Breast epithelium (tissue), 4 donors: ENCODE measurements at regions not wholly inside any gene's neighbourhood (a gene's known extent, or its start where the extent isn't known, plus 50 kb on each side); places are given as distances from the start of the nearest gene placed in this dataset.

Source experiments
- DNase-seq, 2 donors: peaks; one replicate each; pipeline ENCODE4 v3.0.0-alpha.2; 2019; ENCODE audit warnings: low spot score in 2 of 2
- H3K27ac ChIP-seq, 2 donors: fragments of 200-600 bp; sonication (generic) in 1 of 2; one replicate each; pipeline ENCODE4 v1.5.1; 2016 to 2019; ENCODE audit warnings: mild to moderate bottlenecking in 1 of 2
- H3K27me3 ChIP-seq, 2 donors: fragments of 200-600 bp; sonication (generic) in 1 of 2; one replicate each; pipeline versions ENCODE4 v1.5.1 to v1.6.0; 2017 to 2019; ENCODE audit warnings: control low read depth in 1 of 2, mild to moderate bottlenecking in 1 of 2
- H3K36me3 ChIP-seq: fragments of 200-600 bp; one replicate; pipeline ENCODE4 v1.5.1; 2019
- H3K4me1 ChIP-seq, 2 donors: fragments of 200-600 bp; sonication (generic); one replicate each; pipeline ENCODE4 v1.5.1; 2016 to 2019; ENCODE audit warnings: control low read depth in 1 of 2
- H3K4me3 ChIP-seq, 3 donors: fragments of 200-600 bp; sonication (generic); 1 replicate in 2 of 3; 2 replicates in 1 of 3; pipeline ENCODE4 v1.5.1; 2016 to 2019; ENCODE audit warnings: mild to moderate bottlenecking in 3 of 3, moderate library complexity in 2 of 3
- H3K9me3 ChIP-seq, 2 donors: fragments of 200-600 bp; sonication (generic) in 1 of 2; one replicate each; pipeline ENCODE4 v1.5.1; 2016 to 2019; ENCODE audit warnings: control low read depth in 1 of 2
- POLR2A ChIP-seq: fragments of 450-650 bp; IDR thresholded peaks from one replicate; pipeline ENCODE4 v1.6.1; 2016; ENCODE audit warnings: antibody characterized with exemption, mild to moderate bottlenecking, moderate library complexity
- POLR2AphosphoS5 ChIP-seq, 3 donors: sonication (generic); formaldehyde crosslinking; IDR thresholded peaks; one replicate each; pipeline ENCODE4 v1.6.1; 2017; ENCODE audit warnings: antibody characterized with exemption in 3 of 3
- intact Hi-C: fragments of 100-400 bp; cut with DNase I; formaldehyde crosslinking; loops from one replicate; pipeline ENCODE4 v1.15.1; 2023; ENCODE audit warnings: low total_unique reads
- TF ChIP-seq, protein P1 (sequence below), 3 donors: fragments of 450-650 bp; IDR thresholded peaks; one replicate each; pipeline ENCODE4 v1.5.1; 2016 to 2017; ENCODE audit warnings: antibody characterized with exemption in 3 of 3, mild to moderate bottlenecking in 3 of 3, moderate library complexity in 3 of 3

DNA sequence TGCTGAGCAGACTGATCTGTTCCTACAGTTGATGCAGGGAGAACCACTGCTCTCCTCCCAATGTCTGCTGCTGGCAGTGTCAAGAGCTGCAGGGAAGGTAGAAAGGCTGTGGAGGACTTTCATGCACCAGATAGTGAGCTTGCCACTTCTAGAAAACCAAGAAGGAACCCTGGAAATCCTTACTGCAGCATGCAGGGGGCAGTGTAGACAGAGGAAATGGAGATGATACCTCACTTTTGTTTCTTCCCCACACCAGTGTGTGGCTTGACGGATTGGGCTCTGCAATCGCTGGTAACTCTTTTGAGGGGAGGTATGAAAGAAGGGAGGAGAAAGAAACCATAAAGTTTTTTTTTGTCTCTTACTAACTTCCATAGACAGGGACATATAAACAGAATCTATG lies 480.7 kb downstream of the DMAC1 start:
- Histone ChIP-seq H3K36me3 (no peaks in the 10 kb centered on the region), H3K4me1 (no peaks in the 10 kb centered on the region), H3K27ac (no peak overlapping the region), H3K27me3 (peaks cover 0 to 6% of the 10 kb centered on the region in 2 donors), H3K9me3 (peaks cover 2 to 5% of the 10 kb centered on the region in 2 donors), H3K4me3 (no peak overlapping the region)
- no peak for DNase-seq
- intact Hi-C loops: no loop called here
- TF ChIP-seq POLR2A (no peak), POLR2AphosphoS5 (IDR thresholded peaks at IDR 0.05) (no peak)
- TF ChIP-seq, protein P1, sequence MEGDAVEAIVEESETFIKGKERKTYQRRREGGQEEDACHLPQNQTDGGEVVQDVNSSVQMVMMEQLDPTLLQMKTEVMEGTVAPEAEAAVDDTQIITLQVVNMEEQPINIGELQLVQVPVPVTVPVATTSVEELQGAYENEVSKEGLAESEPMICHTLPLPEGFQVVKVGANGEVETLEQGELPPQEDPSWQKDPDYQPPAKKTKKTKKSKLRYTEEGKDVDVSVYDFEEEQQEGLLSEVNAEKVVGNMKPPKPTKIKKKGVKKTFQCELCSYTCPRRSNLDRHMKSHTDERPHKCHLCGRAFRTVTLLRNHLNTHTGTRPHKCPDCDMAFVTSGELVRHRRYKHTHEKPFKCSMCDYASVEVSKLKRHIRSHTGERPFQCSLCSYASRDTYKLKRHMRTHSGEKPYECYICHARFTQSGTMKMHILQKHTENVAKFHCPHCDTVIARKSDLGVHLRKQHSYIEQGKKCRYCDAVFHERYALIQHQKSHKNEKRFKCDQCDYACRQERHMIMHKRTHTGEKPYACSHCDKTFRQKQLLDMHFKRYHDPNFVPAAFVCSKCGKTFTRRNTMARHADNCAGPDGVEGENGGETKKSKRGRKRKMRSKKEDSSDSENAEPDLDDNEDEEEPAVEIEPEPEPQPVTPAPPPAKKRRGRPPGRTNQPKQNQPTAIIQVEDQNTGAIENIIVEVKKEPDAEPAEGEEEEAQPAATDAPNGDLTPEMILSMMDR (IDR thresholded peaks at IDR 0.05): no peak

DNA sequence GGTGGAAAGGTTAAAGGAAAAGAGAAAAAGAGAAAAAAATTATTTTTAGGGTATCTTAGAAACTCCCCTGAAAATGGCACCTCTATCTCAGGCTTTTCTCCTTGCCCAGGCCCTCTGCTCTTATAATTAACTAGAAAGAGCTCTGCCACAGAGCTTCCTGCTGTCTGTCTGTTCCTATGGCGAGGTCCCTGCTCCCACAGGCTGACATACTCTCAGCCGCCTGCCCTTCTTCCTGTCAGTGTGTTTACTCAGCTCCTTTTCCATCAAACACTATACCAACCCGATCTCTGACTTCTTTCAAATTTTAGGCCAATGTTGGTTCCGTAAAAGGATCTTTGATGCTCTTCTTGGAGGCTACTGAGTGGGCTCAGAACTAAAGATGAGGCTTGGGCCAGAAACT lies 482.6 kb downstream of the DMAC1 start:
- Histone ChIP-seq H3K27me3 (peaks cover 0 to 6% of the 10 kb centered on the region in 2 donors), H3K4me3 (no peak overlapping the region), H3K27ac (no peak overlapping the region), H3K36me3 (no peaks in the 10 kb centered on the region), H3K9me3 (peaks cover 16 to 22% of the 10 kb centered on the region in 2 donors), H3K4me1 (no peaks in the 10 kb centered on the region)
- no peak for DNase-seq
- intact Hi-C loops: no loop called here
- TF ChIP-seq, protein P1 (IDR thresholded peaks at IDR 0.05): no peak
- no peak for TF ChIP-seq POLR2AphosphoS5 (IDR thresholded peaks at IDR 0.05)
- TF ChIP-seq POLR2A: no peak

DNA sequence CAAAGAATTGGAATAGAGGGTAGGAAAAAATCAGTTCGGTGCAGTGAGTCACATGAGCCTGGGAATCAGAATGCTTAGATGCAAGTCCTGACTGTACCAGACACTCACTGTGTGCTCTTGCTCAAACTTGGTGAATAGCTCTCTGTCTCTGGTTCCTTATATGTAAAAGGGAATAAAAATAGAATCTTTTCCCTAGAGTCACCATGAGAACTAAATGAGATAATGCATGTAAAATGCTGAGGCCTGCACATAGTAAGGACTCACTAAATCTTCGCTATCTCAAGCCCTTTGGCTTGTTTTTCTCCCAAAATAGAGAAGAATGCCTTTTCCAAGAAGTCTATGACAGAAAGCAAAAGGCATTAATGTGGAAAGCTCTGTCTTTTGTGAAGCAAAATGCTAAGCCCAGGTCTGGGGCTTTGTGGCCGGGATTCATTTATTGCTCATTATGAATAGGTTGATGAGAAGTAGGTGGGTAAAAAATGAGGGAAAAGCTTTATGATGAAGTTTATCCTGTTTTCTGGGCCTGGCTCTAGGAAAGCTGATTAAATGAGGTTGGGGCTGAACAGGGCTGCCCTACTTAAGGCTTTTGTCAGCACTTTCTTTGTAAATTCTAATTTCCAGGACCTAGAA lies 483.3 kb downstream of the DMAC1 start:
- no peaks in the 10 kb centered on the region for H3K4me1 ChIP-seq
- peaks cover 16 to 25% of the 10 kb centered on the region in 2 donors for H3K9me3 ChIP-seq
- no peaks in the 10 kb centered on the region for H3K36me3 ChIP-seq
- no peak overlapping the region for H3K4me3 ChIP-seq
- TF ChIP-seq, protein P1 (IDR thresholded peaks at IDR 0.05): no peak
- no peak for TF ChIP-seq POLR2AphosphoS5 (IDR thresholded peaks at IDR 0.05)
- TF ChIP-seq POLR2A: no peak
- DNase-seq: no peak
- no peak overlapping the region for H3K27ac ChIP-seq
- peaks cover 0 to 6% of the 10 kb centered on the region in 2 donors for H3K27me3 ChIP-seq
- intact Hi-C loops: no loop called here

DNA sequence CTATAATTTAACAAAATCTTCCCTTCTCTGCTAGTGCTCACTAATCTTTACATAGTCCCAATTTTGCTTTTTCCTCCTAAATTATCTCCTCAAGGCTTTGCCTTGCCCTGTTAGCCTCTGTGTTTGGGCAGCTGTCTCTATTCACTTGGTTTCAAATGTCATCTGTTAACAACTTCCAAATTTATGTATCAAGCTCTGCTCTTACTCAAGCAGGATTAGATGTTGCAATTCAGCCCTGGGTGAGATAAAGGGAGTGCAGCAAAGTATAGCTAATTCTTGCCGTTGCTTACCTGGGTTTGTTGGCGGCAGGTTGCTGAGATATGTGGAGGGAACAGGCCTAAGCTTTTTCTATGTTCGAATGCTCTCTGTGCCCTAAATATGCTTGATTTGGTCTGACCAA lies 483.8 kb downstream of the DMAC1 start:
- no peak for DNase-seq
- no peak overlapping the region for H3K27ac ChIP-seq
- H3K9me3 ChIP-seq: peaks cover 16 to 26% of the 10 kb centered on the region in 2 donors
- TF ChIP-seq POLR2AphosphoS5 (IDR thresholded peaks at IDR 0.05): no peak
- TF ChIP-seq, protein P1 (IDR thresholded peaks at IDR 0.05): no peak
- TF ChIP-seq POLR2A: no peak
- no peaks in the 10 kb centered on the region for H3K4me1 ChIP-seq
- intact Hi-C loops: no loop called here
- no peaks in the 10 kb centered on the region for H3K36me3 ChIP-seq
- no peak overlapping the region for H3K4me3 ChIP-seq
- peaks cover 0 to 6% of the 10 kb centered on the region in 2 donors for H3K27me3 ChIP-seq

DNA sequence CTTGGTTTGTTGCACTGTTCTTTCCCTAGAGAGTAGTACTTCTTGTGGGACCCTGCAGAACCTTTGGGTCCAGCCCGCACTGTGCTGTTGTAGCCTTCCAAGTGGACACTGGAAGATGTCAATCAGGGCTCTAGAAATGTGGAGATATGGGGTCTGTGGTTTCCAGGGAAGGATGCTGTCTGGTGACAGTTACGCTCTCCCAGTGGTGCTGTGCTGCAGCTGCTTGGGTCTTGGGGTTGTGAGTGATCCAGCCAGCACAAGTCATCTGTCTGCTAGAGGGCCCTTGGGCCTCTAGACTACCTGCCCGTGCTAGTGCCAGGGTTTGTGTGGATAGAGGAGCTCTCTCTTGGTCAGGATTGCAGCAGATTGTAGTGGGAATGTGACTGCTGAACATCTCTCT lies 484.5 kb downstream of the DMAC1 start:
- DNase-seq: no peak
- TF ChIP-seq, protein P1 (IDR thresholded peaks at IDR 0.05): no peak
- no peak for TF ChIP-seq POLR2A
- TF ChIP-seq POLR2AphosphoS5 (IDR thresholded peaks at IDR 0.05): no peak
- H3K4me1 ChIP-seq: no peaks in the 10 kb centered on the region
- no peaks in the 10 kb centered on the region for H3K36me3 ChIP-seq
- no peak overlapping the region for H3K4me3 ChIP-seq
- no peak overlapping the region for H3K27ac ChIP-seq
- H3K9me3 ChIP-seq: peaks cover 16 to 32% of the 10 kb centered on the region in 2 donors
- intact Hi-C loops: no loop called here
- H3K27me3 ChIP-seq: peaks cover 0 to 6% of the 10 kb centered on the region in 2 donors
